ENCODE measurements at regions not wholly inside any gene's neighbourhood (a gene's known extent, or its start where the extent isn't known, plus 50 kb on each side); places are given as distances from the start of the nearest gene placed in this dataset.

- no CpG with 5 or more reads among the region's 1 CpG for WGBS (ENCODE audit: insufficient coverage)
- Histone ChIP-seq H3K9me3 (replicated peaks; ENCODE audit: control insufficient read depth, low read depth, low read length) (no peaks in the 10 kb centered on the region), H3K27me3 (ENCODE audit: control insufficient read depth, insufficient read depth, low read length) (no peaks in the 10 kb centered on the region)
Observed at GRCh38 chr2:126436411-126436810, 219.5 kb upstream of the GYPC start.

GRCh38 chr2:126437016-126437415 is 218.9 kb upstream of the GYPC start:
- no peaks in the 10 kb centered on the region for H3K36me3 ChIP-seq (ENCODE audit: control insufficient read depth, insufficient read depth, low read length)
- H3K27ac ChIP-seq (ENCODE audit: low read length) = no peak overlapping the region
- no peak overlapping the region for H3K4me3 ChIP-seq (ENCODE audit: low read length)
- WGBS (ENCODE audit: insufficient coverage) = 100% methylated on average over 1 of the region's 6 CpGs
- H3K27me3 ChIP-seq (ENCODE audit: control insufficient read depth, insufficient read depth, low read length) = no peaks in the 10 kb centered on the region
- no peaks in the 10 kb centered on the region for H3K9me3 ChIP-seq (replicated peaks; ENCODE audit: control insufficient read depth, low read depth, low read length)
- no peaks in the 10 kb centered on the region for H3K4me1 ChIP-seq (ENCODE audit: control insufficient read depth, insufficient read depth, low read length)
- no peak for DNase-seq

More at GRCh38 chr2:126436411-126436810, 219.5 kb upstream of the GYPC start:
- Histone ChIP-seq H3K4me3 (ENCODE audit: low read length) (no peak overlapping the region), H3K27ac (ENCODE audit: low read length) (no peak overlapping the region), H3K4me1 (ENCODE audit: control insufficient read depth, insufficient read depth, low read length) (no peaks in the 10 kb centered on the region), H3K36me3 (ENCODE audit: control insufficient read depth, insufficient read depth, low read length) (no peaks in the 10 kb centered on the region)
- no peak for DNase-seq

GRCh38 chr2:126444512-126444911 is 211.4 kb upstream of the GYPC start:
- no peak overlapping the region for H3K4me3 ChIP-seq (ENCODE audit: low read length)
- no peaks in the 10 kb centered on the region for H3K4me1 ChIP-seq (ENCODE audit: control insufficient read depth, insufficient read depth, low read length)
- peak; percentile 19 for DNase-seq
- no peaks in the 10 kb centered on the region for H3K9me3 ChIP-seq (replicated peaks; ENCODE audit: control insufficient read depth, low read depth, low read length)
- H3K36me3 ChIP-seq (ENCODE audit: control insufficient read depth, insufficient read depth, low read length) = no peaks in the 10 kb centered on the region
- H3K27me3 ChIP-seq (ENCODE audit: control insufficient read depth, insufficient read depth, low read length) = no peaks in the 10 kb centered on the region
- WGBS (ENCODE audit: insufficient coverage) = 80% methylated on average over 1 of the region's 1 CpG
- no peak overlapping the region for H3K27ac ChIP-seq (ENCODE audit: low read length)

GRCh38 chr2:126446106-126446695 is 209.8 kb upstream of the GYPC start:
- Histone ChIP-seq H3K4me1 (ENCODE audit: control insufficient read depth, insufficient read depth, low read length) (no peaks in the 10 kb centered on the region), H3K4me3 (ENCODE audit: low read length) (no peak overlapping the region), H3K27ac (ENCODE audit: low read length) (no peak overlapping the region), H3K36me3 (ENCODE audit: control insufficient read depth, insufficient read depth, low read length) (no peaks in the 10 kb centered on the region), H3K27me3 (ENCODE audit: control insufficient read depth, insufficient read depth, low read length) (no peaks in the 10 kb centered on the region), H3K9me3 (replicated peaks; ENCODE audit: control insufficient read depth, low read depth, low read length) (no peaks in the 10 kb centered on the region)
- no peak for DNase-seq
- 76% methylated on average over 1 of the region's 3 CpGs for WGBS (ENCODE audit: insufficient coverage)

GRCh38 chr2:126448611-126449010 is 207.3 kb upstream of the GYPC start:
- Histone ChIP-seq H3K9me3 (replicated peaks; ENCODE audit: control insufficient read depth, low read depth, low read length) (no peaks in the 10 kb centered on the region), H3K36me3 (ENCODE audit: control insufficient read depth, insufficient read depth, low read length) (no peaks in the 10 kb centered on the region), H3K4me1 (ENCODE audit: control insufficient read depth, insufficient read depth, low read length) (no peaks in the 10 kb centered on the region), H3K27ac (ENCODE audit: low read length) (no peak overlapping the region), H3K4me3 (ENCODE audit: low read length) (no peak overlapping the region), H3K27me3 (ENCODE audit: control insufficient read depth, insufficient read depth, low read length) (no peaks in the 10 kb centered on the region)
- no peak for DNase-seq
- WGBS (ENCODE audit: insufficient coverage) = 48% methylated on average over 3 of the region's 5 CpGs

DNA sequence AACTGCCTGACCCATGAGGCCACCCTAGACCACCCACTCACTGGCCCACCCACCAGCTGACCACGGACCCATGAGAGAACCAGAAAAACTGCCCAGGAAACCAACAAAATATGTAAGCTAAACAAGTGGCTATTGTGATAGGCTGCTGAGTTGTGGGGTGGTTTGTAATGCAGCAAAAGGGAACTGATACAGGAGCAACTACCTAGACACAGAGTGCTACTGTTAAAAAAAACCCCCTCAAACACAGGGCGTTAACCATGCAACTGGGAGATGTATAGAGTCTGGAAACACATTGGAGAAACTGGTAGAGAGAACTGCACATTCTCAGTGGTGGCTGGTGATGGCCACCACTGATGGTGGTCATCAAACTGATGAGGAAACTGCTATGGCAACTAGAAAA is 206.3 kb upstream of the GYPC start:
- DNase-seq = no peak
- Histone ChIP-seq H3K4me3 (ENCODE audit: low read length) (no peak overlapping the region), H3K36me3 (ENCODE audit: control insufficient read depth, insufficient read depth, low read length) (no peaks in the 10 kb centered on the region), H3K27ac (ENCODE audit: low read length) (no peak overlapping the region), H3K4me1 (ENCODE audit: control insufficient read depth, insufficient read depth, low read length) (no peaks in the 10 kb centered on the region), H3K27me3 (ENCODE audit: control insufficient read depth, insufficient read depth, low read length) (no peaks in the 10 kb centered on the region), H3K9me3 (replicated peaks; ENCODE audit: control insufficient read depth, low read depth, low read length) (no peaks in the 10 kb centered on the region)
- WGBS (ENCODE audit: insufficient coverage) = no CpG with 5 or more reads among the region's 2 CpGs

DNA sequence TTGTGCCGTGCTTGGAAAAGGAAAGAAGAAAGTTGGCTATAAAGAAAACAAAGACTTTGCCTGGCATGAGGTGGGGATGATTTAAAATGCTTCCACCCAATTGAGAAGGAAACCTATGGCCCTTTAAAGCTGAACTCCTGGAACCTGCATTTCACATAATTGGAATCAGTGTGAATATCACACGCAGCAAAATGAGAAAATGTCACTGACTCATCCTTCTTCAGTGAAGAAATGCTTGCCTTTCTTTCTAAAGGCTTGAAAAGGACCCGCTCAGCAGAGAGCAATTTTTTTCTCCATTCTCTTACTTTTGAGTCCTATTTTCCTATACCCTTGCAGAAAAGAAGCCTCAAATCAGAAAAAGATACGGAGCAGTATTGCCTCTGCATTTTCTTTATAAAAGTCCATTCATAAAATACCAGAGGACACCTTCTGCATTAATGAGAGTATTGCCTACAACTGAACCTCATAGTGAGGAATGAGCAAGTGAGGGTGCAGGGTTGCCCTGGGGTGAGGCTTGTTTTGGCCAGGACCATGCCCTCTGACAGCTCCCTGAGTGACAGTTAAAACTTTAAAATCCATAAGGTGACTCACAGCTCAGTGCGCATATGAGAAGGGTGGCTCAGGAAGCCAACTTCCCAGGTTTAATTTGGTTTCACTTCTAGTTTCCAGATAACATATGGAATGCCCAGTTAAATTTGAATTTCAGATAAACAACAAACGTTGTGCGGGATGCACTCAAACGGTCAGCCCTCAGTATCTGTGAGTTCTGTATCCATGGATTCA is 191.9 kb upstream of the GYPC start:
- Histone ChIP-seq H3K27me3 (ENCODE audit: control insufficient read depth, insufficient read depth, low read length) (no peaks in the 10 kb centered on the region), H3K9me3 (replicated peaks; ENCODE audit: control insufficient read depth, low read depth, low read length) (no peaks in the 10 kb centered on the region), H3K4me3 (ENCODE audit: low read length) (no peak overlapping the region), H3K36me3 (ENCODE audit: control insufficient read depth, insufficient read depth, low read length) (no peaks in the 10 kb centered on the region), H3K4me1 (ENCODE audit: control insufficient read depth, insufficient read depth, low read length) (no peaks in the 10 kb centered on the region), H3K27ac (ENCODE audit: low read length) (no peak overlapping the region)
- DNase-seq = no peak
- 75% methylated on average over 3 of the region's 8 CpGs for WGBS (ENCODE audit: insufficient coverage)

DNA sequence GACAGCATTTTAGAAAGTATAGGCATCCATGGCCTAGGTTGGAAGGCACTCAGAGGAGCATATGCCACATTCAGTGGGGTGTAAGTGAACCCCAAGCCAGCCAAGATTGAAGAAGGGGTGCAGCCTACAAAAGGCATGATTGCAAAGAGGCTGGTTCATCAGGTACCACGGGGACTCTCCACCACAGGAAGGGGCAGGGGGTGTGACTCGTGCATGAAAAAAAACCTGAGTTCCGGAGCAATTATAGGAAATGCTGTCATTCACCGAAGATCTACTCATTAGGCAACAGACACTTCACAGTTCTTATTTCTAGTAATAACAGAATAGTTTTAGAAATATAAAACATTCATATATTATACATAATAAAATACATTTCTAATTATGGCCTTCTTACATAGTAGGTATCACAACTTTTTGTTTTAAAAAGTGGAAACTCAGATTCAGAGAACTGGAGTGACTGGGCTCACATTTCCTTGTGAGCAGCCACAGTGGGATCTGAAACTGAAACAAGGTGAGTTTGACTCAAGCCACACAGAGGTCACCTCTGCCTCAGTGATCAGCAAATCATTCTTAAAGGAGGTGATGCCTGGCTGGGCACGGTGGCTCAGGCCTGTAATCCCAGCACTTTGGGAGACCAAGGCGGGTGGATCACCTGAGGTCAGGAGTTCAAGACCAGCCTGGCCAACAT is 188.4 kb upstream of the GYPC start:
- no peak for DNase-seq
- H3K27me3 ChIP-seq (ENCODE audit: control insufficient read depth, insufficient read depth, low read length) = peaks cover 4% of the 10 kb centered on the region
- H3K27ac ChIP-seq (ENCODE audit: low read length) = no peak overlapping the region
- no peaks in the 10 kb centered on the region for H3K9me3 ChIP-seq (replicated peaks; ENCODE audit: control insufficient read depth, low read depth, low read length)
- WGBS (ENCODE audit: insufficient coverage) = no CpG with 5 or more reads among the region's 6 CpGs
- no peak overlapping the region for H3K4me3 ChIP-seq (ENCODE audit: low read length)
- no peaks in the 10 kb centered on the region for H3K36me3 ChIP-seq (ENCODE audit: control insufficient read depth, insufficient read depth, low read length)
- no peaks in the 10 kb centered on the region for H3K4me1 ChIP-seq (ENCODE audit: control insufficient read depth, insufficient read depth, low read length)

DNA sequence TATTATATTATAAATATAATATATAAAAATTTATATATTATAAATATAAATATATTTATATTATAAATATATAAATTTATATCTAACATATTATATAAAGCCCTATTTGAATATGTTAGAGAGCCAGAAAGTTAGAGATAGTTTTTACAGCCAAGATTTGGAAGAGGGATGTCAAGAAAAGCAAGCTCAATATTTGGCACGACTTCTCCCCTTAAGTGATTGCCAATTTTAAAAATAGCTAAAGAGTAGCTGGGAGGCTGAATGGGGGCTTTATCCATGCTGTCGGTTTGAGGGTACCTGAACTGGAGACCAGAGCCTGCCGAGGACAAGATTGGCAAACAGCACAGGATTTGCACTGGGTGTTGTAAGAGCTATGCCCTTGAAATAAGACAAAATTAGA is 180.9 kb upstream of the GYPC start:
- 52% methylated on average over 2 of the region's 3 CpGs for WGBS (ENCODE audit: insufficient coverage)
- H3K9me3 ChIP-seq (replicated peaks; ENCODE audit: control insufficient read depth, low read depth, low read length) = peaks cover 4% of the 10 kb centered on the region
- peaks cover 4% of the 10 kb centered on the region for H3K27me3 ChIP-seq (ENCODE audit: control insufficient read depth, insufficient read depth, low read length)
- no peak overlapping the region for H3K4me3 ChIP-seq (ENCODE audit: low read length)
- H3K36me3 ChIP-seq (ENCODE audit: control insufficient read depth, insufficient read depth, low read length) = no peaks in the 10 kb centered on the region
- no peak for DNase-seq
- H3K27ac ChIP-seq (ENCODE audit: low read length) = no peak overlapping the region
- H3K4me1 ChIP-seq (ENCODE audit: control insufficient read depth, insufficient read depth, low read length) = no peaks in the 10 kb centered on the region

- H3K27me3 ChIP-seq (ENCODE audit: control insufficient read depth, insufficient read depth, low read length) = peaks cover 4% of the 10 kb centered on the region
- peaks cover 4% of the 10 kb centered on the region for H3K9me3 ChIP-seq (replicated peaks; ENCODE audit: control insufficient read depth, low read depth, low read length)
- H3K4me3 ChIP-seq (ENCODE audit: low read length) = no peak overlapping the region
- WGBS (ENCODE audit: insufficient coverage) = no CpG with 5 or more reads among the region's 5 CpGs
- no peak for DNase-seq
- H3K36me3 ChIP-seq (ENCODE audit: control insufficient read depth, insufficient read depth, low read length) = no peaks in the 10 kb centered on the region
- no peaks in the 10 kb centered on the region for H3K4me1 ChIP-seq (ENCODE audit: control insufficient read depth, insufficient read depth, low read length)
- H3K27ac ChIP-seq (ENCODE audit: low read length) = no peak overlapping the region
Observed at GRCh38 chr2:126476691-126477090, 179.3 kb upstream of the GYPC start.
